Mesenchymal stem cell (in vitro differentiated cells and primary cell): ENCODE measurements at regions not wholly inside any gene's neighbourhood (a gene's known extent, or its start where the extent isn't known, plus 50 kb on each side); places are given as distances from the start of the nearest gene placed in this dataset.

Experiments
- DNase-seq: peaks from one replicate; pipeline ENCODE4 v3.0.0-alpha.2; 2013
- H2AFZ ChIP-seq: one replicate; pipeline ENCODE4 v1.6.1; 2013; ENCODE audit warnings: low read depth, mild to moderate bottlenecking, control low read depth, inconsistent platforms, low read length, moderate library complexity
- H2AK5ac ChIP-seq: 2 replicates; pipeline ENCODE4 v1.6.1; 2013; ENCODE audit warnings: low read length, moderate library complexity, mild to moderate bottlenecking, inconsistent platforms; ENCODE audit not compliant: severe bottlenecking
- H2BK120ac ChIP-seq: one replicate; pipeline ENCODE4 v1.6.1; 2013; ENCODE audit warnings: low read depth, mild to moderate bottlenecking, inconsistent platforms, low read length, moderate library complexity
- H2BK12ac ChIP-seq, 2 experiments: one replicate each; pipeline ENCODE4 v1.6.1; 2013; ENCODE audit warnings: inconsistent platforms in 2 of 2, low read length in 2 of 2, mild to moderate bottlenecking in 2 of 2, moderate library complexity in 2 of 2, control low read depth in 1 of 2
- H2BK15ac ChIP-seq: one replicate; pipeline ENCODE4 v1.6.1; 2013; ENCODE audit warnings: mild to moderate bottlenecking, low read depth, inconsistent platforms; ENCODE audit not compliant: poor library complexity, severe bottlenecking
- H2BK5ac ChIP-seq: 2 replicates; pipeline ENCODE4 v1.6.1; 2013; ENCODE audit warnings: low read depth, mild to moderate bottlenecking, low read length, control low read depth, inconsistent platforms; ENCODE audit not compliant: poor library complexity, severe bottlenecking
- H3K14ac ChIP-seq, 2 experiments: one replicate each; pipeline ENCODE4 v1.6.1; 2013; ENCODE audit warnings: inconsistent platforms in 2 of 2, low read length in 2 of 2, control low read depth in 1 of 2, mild to moderate bottlenecking in 1 of 2, moderate library complexity in 1 of 2
- H3K18ac ChIP-seq, 2 experiments: one replicate each; pipeline ENCODE4 v1.6.1; 2013; ENCODE audit warnings: inconsistent platforms in 2 of 2, low read length in 2 of 2, control low read depth in 1 of 2, low read depth in 1 of 2, mild to moderate bottlenecking in 1 of 2
- H3K23ac ChIP-seq, 2 experiments: one replicate each; pipeline ENCODE4 v1.6.1; 2013; ENCODE audit warnings: inconsistent platforms in 2 of 2, low read length in 2 of 2, mild to moderate bottlenecking in 2 of 2, moderate library complexity in 2 of 2, control low read depth in 1 of 2
- H3K27ac ChIP-seq: 2 replicates; pipeline ENCODE4 v1.5.1; 2013; ENCODE audit warnings: mild to moderate bottlenecking, moderate library complexity, low read length, control low read depth, inconsistent platforms; ENCODE audit not compliant: poor library complexity, severe bottlenecking
- H3K27me3 ChIP-seq, 2 experiments: 2 replicates each; pipeline versions ENCODE4 v1.6.1 to v1.7.0; 2013; ENCODE audit warnings: low read length in 2 of 2, mild to moderate bottlenecking in 2 of 2, moderate library complexity in 2 of 2, control low read depth in 1 of 2, inconsistent platforms in 1 of 2; ENCODE audit not compliant: control insufficient read depth in 1 of 2, insufficient read depth in 1 of 2
- H3K36me3 ChIP-seq, 2 experiments: 2 replicates each; pipeline versions ENCODE4 v1.6.1 to v1.7.0; 2013; ENCODE audit warnings: low read length in 2 of 2, control low read depth in 1 of 2, inconsistent platforms in 1 of 2, low read depth in 1 of 2, mild to moderate bottlenecking in 1 of 2; ENCODE audit not compliant: insufficient read depth in 2 of 2, control insufficient read depth in 1 of 2
- H3K4ac ChIP-seq, 2 experiments: one replicate each; pipeline ENCODE4 v1.6.1; 2013; ENCODE audit warnings: inconsistent platforms in 2 of 2, low read length in 2 of 2, mild to moderate bottlenecking in 2 of 2, moderate library complexity in 2 of 2, control low read depth in 1 of 2, low read depth in 1 of 2
- H3K4me1 ChIP-seq: 2 replicates; pipeline ENCODE4 v1.6.1; 2013; ENCODE audit warnings: low read depth, low read length, control low read depth; ENCODE audit not compliant: control insufficient read depth, insufficient read depth
- H3K4me2 ChIP-seq: 2 replicates; pipeline ENCODE4 v1.6.1; 2013; ENCODE audit warnings: low read length, mild to moderate bottlenecking, inconsistent platforms; ENCODE audit not compliant: poor library complexity, severe bottlenecking
- H3K4me3 ChIP-seq, 2 experiments: 2 replicates each; pipeline versions ENCODE4 v1.5.1 to v1.7.0; 2013; ENCODE audit warnings: low read length in 2 of 2, mild to moderate bottlenecking in 2 of 2, control low read depth in 1 of 2, low read depth in 1 of 2; ENCODE audit not compliant: insufficient read depth in 1 of 2
- H3K79me1 ChIP-seq: replicated peaks from 2 replicates; pipeline ENCODE4 v1.6.1; 2013; ENCODE audit warnings: mild to moderate bottlenecking, control low read depth, low read length, inconsistent platforms; ENCODE audit not compliant: poor library complexity, severe bottlenecking
- H3K9ac ChIP-seq: 2 replicates; pipeline ENCODE4 v1.7.0; 2013; ENCODE audit warnings: mild to moderate bottlenecking, low read length, moderate library complexity
- H3K9me3 ChIP-seq: 2 replicates; pipeline ENCODE4 v1.7.0; 2013; ENCODE audit warnings: mild to moderate bottlenecking, low read length; ENCODE audit not compliant: control insufficient read depth
- H4K8ac ChIP-seq: one replicate; pipeline ENCODE4 v1.6.1; 2013; ENCODE audit warnings: inconsistent platforms, mild to moderate bottlenecking, low read length, moderate library complexity
- H4K91ac ChIP-seq: one replicate; pipeline ENCODE4 v1.6.1; 2013; ENCODE audit warnings: mild to moderate bottlenecking, low read length, inconsistent platforms
- WGBS: methylation state at CpG from one replicate; pipeline ENCODE4 v1.1.7; 2013; ENCODE audit warnings: mixed read lengths; 5-methylcytosine and 5-hydroxymethylcytosine counted together

- no peak overlapping the region for H2BK12ac ChIP-seq
- H4K91ac ChIP-seq = no peak overlapping the region
- no peaks in the 10 kb centered on the region for H3K9me3 ChIP-seq
Observed at GRCh38 chr15:91586560-91586959, 266.9 kb upstream of the SLCO3A1 start.

GRCh38 chr15:91589360-91589759, 264.1 kb upstream of the SLCO3A1 start:
- no peak overlapping the region for H3K4ac ChIP-seq
- H2BK12ac ChIP-seq = no peak overlapping the region
- no peak overlapping the region for H3K9ac ChIP-seq
- H3K23ac ChIP-seq = no peak overlapping the region
- no peak overlapping the region for H2BK15ac ChIP-seq
- no peak overlapping the region for H2AK5ac ChIP-seq
- DNase-seq = no peak
- H3K4me3 ChIP-seq = no peak overlapping the region
- H3K27me3 ChIP-seq = no peaks in the 10 kb centered on the region
- 80% methylated on average over 3 of the region's 3 CpGs for WGBS
- H2BK120ac ChIP-seq = no peak overlapping the region
- no peak overlapping the region for H2BK5ac ChIP-seq
- no peak overlapping the region for H3K18ac ChIP-seq
- no peaks in the 10 kb centered on the region for H3K9me3 ChIP-seq
- H3K4me1 ChIP-seq = no peaks in the 10 kb centered on the region
- H4K91ac ChIP-seq = no peak overlapping the region
- no peak overlapping the region for H3K14ac ChIP-seq
- no peaks in the 10 kb centered on the region for H3K79me1 ChIP-seq
- no peak overlapping the region for H3K4me2 ChIP-seq
- no peak overlapping the region for H3K27ac ChIP-seq
- H3K36me3 ChIP-seq = no peaks in the 10 kb centered on the region
- H2AFZ ChIP-seq = no peak overlapping the region
- no peak overlapping the region for H4K8ac ChIP-seq

More at GRCh38 chr15:91586560-91586959, 266.9 kb upstream of the SLCO3A1 start:
- Histone ChIP-seq H3K27ac (no peak overlapping the region), H3K14ac (no peak overlapping the region), H3K23ac (no peak overlapping the region), H3K18ac (no peak overlapping the region), H2AK5ac (no peak overlapping the region), H2BK15ac (no peak overlapping the region), H4K8ac (no peak overlapping the region), H3K4ac (no peak overlapping the region), H2AFZ (no peak overlapping the region), H3K79me1 (no peaks in the 10 kb centered on the region), H3K27me3 (no peaks in the 10 kb centered on the region), H3K9ac (no peak overlapping the region), H3K4me1 (no peaks in the 10 kb centered on the region), H3K4me3 (no peak overlapping the region), H3K4me2 (no peak overlapping the region), H2BK5ac (no peak overlapping the region), H3K36me3 (no peaks in the 10 kb centered on the region), H2BK120ac (no peak overlapping the region)
- WGBS = 65% methylated on average over 4 of the region's 4 CpGs
- DNase-seq = no peak

GRCh38 chr15:91592567-91592966, 260.9 kb upstream of the SLCO3A1 start:
- no peak overlapping the region for H2BK15ac ChIP-seq
- H3K4me1 ChIP-seq = no peaks in the 10 kb centered on the region
- WGBS = 50% methylated on average over 2 of the region's 2 CpGs
- no peak overlapping the region for H4K91ac ChIP-seq
- H3K79me1 ChIP-seq = no peaks in the 10 kb centered on the region
- H3K27me3 ChIP-seq = no peaks in the 10 kb centered on the region
- no peak overlapping the region for H3K27ac ChIP-seq
- no peak overlapping the region for H2BK5ac ChIP-seq
- no peak overlapping the region for H3K23ac ChIP-seq
- no peak overlapping the region for H2AFZ ChIP-seq
- H3K14ac ChIP-seq = no peak overlapping the region
- no peak overlapping the region for H2BK12ac ChIP-seq
- no peaks in the 10 kb centered on the region for H3K9me3 ChIP-seq
- H3K4ac ChIP-seq = no peak overlapping the region
- H4K8ac ChIP-seq = no peak overlapping the region
- H3K18ac ChIP-seq = no peak overlapping the region
- H3K36me3 ChIP-seq = no peaks in the 10 kb centered on the region
- H3K4me3 ChIP-seq = no peak overlapping the region
- H2BK120ac ChIP-seq = no peak overlapping the region
- H2AK5ac ChIP-seq = no peak overlapping the region
- H3K9ac ChIP-seq = peak overlapping the region; percentile 63
- H3K4me2 ChIP-seq = no peak overlapping the region
- DNase-seq = no peak

GRCh38 chr15:91593067-91593466, 260.4 kb upstream of the SLCO3A1 start:
- H3K4me1 ChIP-seq = no peaks in the 10 kb centered on the region
- no peak overlapping the region for H2BK120ac ChIP-seq
- H3K4ac ChIP-seq = no peak overlapping the region
- peak overlapping the region; percentile 63 for H3K9ac ChIP-seq
- no peaks in the 10 kb centered on the region for H3K9me3 ChIP-seq
- no peak overlapping the region for H2BK12ac ChIP-seq
- H2AK5ac ChIP-seq = no peak overlapping the region
- no peak overlapping the region for H3K18ac ChIP-seq
- H3K23ac ChIP-seq = no peak overlapping the region
- H2BK15ac ChIP-seq = no peak overlapping the region
- no peak overlapping the region for H4K91ac ChIP-seq
- H3K79me1 ChIP-seq = no peaks in the 10 kb centered on the region
- no peak for DNase-seq
- H3K4me3 ChIP-seq = no peak overlapping the region
- no peaks in the 10 kb centered on the region for H3K27me3 ChIP-seq
- H3K14ac ChIP-seq = no peak overlapping the region
- H2BK5ac ChIP-seq = no peak overlapping the region
- no peak overlapping the region for H3K27ac ChIP-seq
- no peaks in the 10 kb centered on the region for H3K36me3 ChIP-seq
- no peak overlapping the region for H3K4me2 ChIP-seq
- H2AFZ ChIP-seq = no peak overlapping the region
- no peak overlapping the region for H4K8ac ChIP-seq
